Nephron (organoid): ENCODE measurements at regions not wholly inside any gene's neighbourhood (a gene's known extent, or its start where the extent isn't known, plus 50 kb on each side); places are given as distances from the start of the nearest gene placed in this dataset.

Source experiments
- H3K27ac Mint-ChIP-seq, 3 experiments: 2 replicates each; pipeline ENCODE4 v1.8.0; 2020; ENCODE audit warnings: mixed read lengths in 3 of 3, mild to moderate bottlenecking in 2 of 3, moderate library complexity in 1 of 3
- H3K27me3 Mint-ChIP-seq: 2 replicates; pipeline ENCODE4 v1.8.0; 2021; ENCODE audit warnings: low read depth, mild to moderate bottlenecking, moderate library complexity, mixed read lengths
- H3K36me3 Mint-ChIP-seq: 2 replicates; pipeline ENCODE4 v1.8.0; 2020; ENCODE audit warnings: low read depth, mixed read lengths
- H3K4me1 Mint-ChIP-seq: 2 replicates; pipeline ENCODE4 v1.8.0; 2020; ENCODE audit warnings: mixed read lengths
- H3K4me3 Mint-ChIP-seq, 3 experiments: 2 replicates each; pipeline ENCODE4 v1.8.0; 2020; ENCODE audit warnings: mild to moderate bottlenecking in 3 of 3, mixed read lengths in 3 of 3, moderate library complexity in 2 of 3
- H3K9me3 Mint-ChIP-seq: 2 replicates; pipeline ENCODE4 v1.8.0; 2020; ENCODE audit warnings: mixed read lengths
- CTCF ChIP-seq, 3 experiments: fragments of 200-600 bp; sonication (generic); IDR thresholded peaks; one replicate each; pipeline ENCODE4 v1.5.0; 2021; ENCODE audit warnings: antibody characterized with exemption in 3 of 3; ENCODE audit not compliant: unreplicated experiment in 3 of 3

GRCh38 chr13:81302677-81303076 is 961.8 kb upstream of the SPRY2 start:
- Mint-ChIP-seq H3K36me3 (no peaks in the 10 kb centered on the region), H3K27ac (no peak overlapping the region), H3K27me3 (no peaks in the 10 kb centered on the region), H3K9me3 (no peaks in the 10 kb centered on the region), H3K4me3 (no peak overlapping the region), H3K4me1 (no peaks in the 10 kb centered on the region)
- TF ChIP-seq CTCF (IDR thresholded peaks at IDR 0.05; ENCODE audit: unreplicated experiment in 3 of 3), result no peak

- no peaks in the 10 kb centered on the region for H3K4me1 Mint-ChIP-seq
- no peak overlapping the region for H3K4me3 Mint-ChIP-seq
- H3K27ac Mint-ChIP-seq, result no peak overlapping the region
- H3K9me3 Mint-ChIP-seq, result no peaks in the 10 kb centered on the region
- no peak for TF ChIP-seq CTCF (IDR thresholded peaks at IDR 0.05; ENCODE audit: unreplicated experiment in 3 of 3)
- H3K36me3 Mint-ChIP-seq, result no peaks in the 10 kb centered on the region
- no peaks in the 10 kb centered on the region for H3K27me3 Mint-ChIP-seq
Measured at GRCh38 chr13:81302125-81302524, 961.2 kb upstream of the SPRY2 start.

GRCh38 chr13:81295177-81295576 is 954.3 kb upstream of the SPRY2 start:
- no peaks in the 10 kb centered on the region for H3K36me3 Mint-ChIP-seq
- H3K4me1 Mint-ChIP-seq, result no peaks in the 10 kb centered on the region
- H3K27ac Mint-ChIP-seq, result no peak overlapping the region
- no peak overlapping the region for H3K4me3 Mint-ChIP-seq
- H3K27me3 Mint-ChIP-seq, result no peaks in the 10 kb centered on the region
- no peaks in the 10 kb centered on the region for H3K9me3 Mint-ChIP-seq
- TF ChIP-seq CTCF (IDR thresholded peaks at IDR 0.05; ENCODE audit: unreplicated experiment in 3 of 3), result no peak

GRCh38 chr13:81293594-81294164 is 952.8 kb upstream of the SPRY2 start:
- Mint-ChIP-seq H3K27me3 (no peaks in the 10 kb centered on the region), H3K36me3 (no peaks in the 10 kb centered on the region), H3K4me3 (no peak overlapping the region), H3K4me1 (no peaks in the 10 kb centered on the region), H3K27ac (no peak overlapping the region), H3K9me3 (no peaks in the 10 kb centered on the region)
- TF ChIP-seq CTCF (IDR thresholded peaks at IDR 0.05; ENCODE audit: unreplicated experiment in 3 of 3), result no peak

GRCh38 chr13:81283561-81283960 is 942.6 kb upstream of the SPRY2 start:
- H3K4me1 Mint-ChIP-seq, result no peaks in the 10 kb centered on the region
- H3K27me3 Mint-ChIP-seq, result no peaks in the 10 kb centered on the region
- H3K27ac Mint-ChIP-seq, result no peak overlapping the region
- no peak overlapping the region for H3K4me3 Mint-ChIP-seq
- no peak for TF ChIP-seq CTCF (IDR thresholded peaks at IDR 0.05; ENCODE audit: unreplicated experiment in 3 of 3)
- H3K36me3 Mint-ChIP-seq, result no peaks in the 10 kb centered on the region
- peaks cover 6% of the 10 kb centered on the region for H3K9me3 Mint-ChIP-seq

GRCh38 chr13:81283062-81283461 is 942.1 kb upstream of the SPRY2 start:
- Mint-ChIP-seq H3K27me3 (no peaks in the 10 kb centered on the region), H3K4me1 (no peaks in the 10 kb centered on the region), H3K27ac (no peak overlapping the region), H3K4me3 (no peak overlapping the region), H3K36me3 (no peaks in the 10 kb centered on the region), H3K9me3 (peaks cover 6% of the 10 kb centered on the region)
- TF ChIP-seq CTCF (IDR thresholded peaks at IDR 0.05; ENCODE audit: unreplicated experiment in 3 of 3), result no peak
